ENCODE measurements at regions not wholly inside any gene's neighbourhood (a gene's known extent, or its start where the extent isn't known, plus 50 kb on each side); places are given as distances from the start of the nearest gene placed in this dataset.

DNA sequence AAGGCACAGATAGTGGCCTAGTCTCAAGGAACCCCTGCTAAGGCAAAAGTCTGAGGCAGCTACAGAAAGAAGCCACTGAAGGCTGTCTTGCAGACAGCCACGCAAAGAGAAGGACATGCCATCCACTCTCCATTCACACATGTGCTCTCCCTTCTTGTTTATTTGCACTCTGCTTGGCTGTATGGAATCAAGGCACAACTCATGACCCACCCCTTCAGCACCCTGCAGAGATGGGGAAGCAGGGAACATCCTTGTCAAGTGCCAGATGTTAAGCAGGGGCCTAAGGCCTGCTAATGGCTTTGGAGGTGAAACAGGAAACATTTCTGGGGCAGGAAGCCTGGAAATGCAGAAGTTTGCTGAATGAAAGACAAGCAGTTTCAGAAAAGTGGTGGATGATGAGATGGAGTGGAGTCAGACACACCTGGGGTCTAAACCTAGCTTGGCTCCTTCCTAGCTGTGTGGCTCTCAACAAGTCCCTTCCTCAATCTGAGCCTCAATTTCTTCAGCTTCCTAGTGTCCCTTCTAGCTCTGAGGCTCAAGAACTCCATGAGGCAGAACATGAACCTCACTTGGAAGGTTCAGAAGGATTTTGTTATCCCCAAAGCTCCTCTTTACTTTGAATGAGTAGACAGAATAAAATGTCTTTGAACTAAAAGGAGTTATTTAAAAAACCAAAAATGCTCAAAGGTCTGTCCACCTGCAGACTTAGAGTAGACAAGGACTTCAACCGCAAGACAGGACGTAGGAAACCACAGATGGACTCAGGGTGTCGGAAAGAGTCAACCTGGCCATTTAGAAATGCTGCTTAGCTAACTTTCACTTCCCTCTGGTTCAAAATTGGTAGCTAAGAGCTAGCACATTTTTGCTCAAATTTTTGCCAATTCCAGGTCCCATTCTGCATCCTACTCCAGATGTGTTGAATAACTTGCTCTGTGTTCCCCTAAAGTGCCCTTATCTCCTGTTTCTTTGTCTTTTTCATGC is 283.1 kb downstream of the PLPP3 start:
- TF ChIP-seq CTCF (conservative IDR thresholded peaks at IDR 0.05; ENCODE audit: low read depth, low read length), result no peak
- no peak for TF ChIP-seq EZH2 (IDR thresholded peaks at IDR 0.05; ENCODE audit: low read length, unreplicated experiment)
- TF ChIP-seq EZH2phosphoT487 (IDR thresholded peaks at IDR 0.05; ENCODE audit: borderline replicate concordance, low read length), result no peak
